GM23338 (cell line): ENCODE measurements at regions not wholly inside any gene's neighbourhood (a gene's known extent, or its start where the extent isn't known, plus 50 kb on each side); places are given as distances from the start of the nearest gene placed in this dataset.

Experiments
- ATAC-seq: fragments of 200-7000 bp; cut with Tn5 transposase; 3 replicates; pipeline ENCODE4 v1.9.1; 2020
- DNase-seq: peaks from one replicate; pipeline ENCODE4 v3.0.0-alpha.2; 2015; ENCODE audit warnings: low spot score
- H2AFZ ChIP-seq: fragments of 200-600 bp; sonication (generic); 2 replicates; pipeline ENCODE4 v1.8.0; 2016; ENCODE audit warnings: antibody characterized with exemption, mild to moderate bottlenecking, moderate library complexity
- H3F3A ChIP-seq: fragments of 200-600 bp; sonication (generic); replicated peaks from 2 replicates; pipeline ENCODE4 v1.8.0; 2017; ENCODE audit warnings: antibody characterized with exemption, mixed run types, low read depth
- H3K27ac ChIP-seq: fragments of 200-600 bp; sonication (generic); 2 replicates; pipeline ENCODE4 v1.6.1; 2016; ENCODE audit warnings: low read depth
- H3K27me3 ChIP-seq: fragments of 200-600 bp; sonication (generic); 2 replicates; pipeline ENCODE4 v1.8.0; 2016; ENCODE audit warnings: mild to moderate bottlenecking, mixed run types, moderate library complexity; ENCODE audit not compliant: insufficient read depth
- H3K36me3 ChIP-seq: fragments of 200-600 bp; sonication (generic); 2 replicates; pipeline ENCODE4 v1.8.0; 2016; ENCODE audit warnings: mild to moderate bottlenecking; ENCODE audit not compliant: insufficient read depth
- H3K4me1 ChIP-seq: fragments of 200-600 bp; sonication (generic); 2 replicates; pipeline ENCODE4 v1.8.0; 2016; ENCODE audit warnings: mild to moderate bottlenecking, moderate library complexity; ENCODE audit not compliant: insufficient read depth
- H3K4me2 ChIP-seq: fragments of 200-600 bp; sonication (generic); 2 replicates; pipeline ENCODE4 v1.7.1; 2017; ENCODE audit warnings: mixed run types
- H3K4me3 ChIP-seq: fragments of 200-600 bp; sonication (generic); 2 replicates; pipeline ENCODE4 v1.6.1; 2016; ENCODE audit warnings: mixed run types
- H3K79me2 ChIP-seq: fragments of 200-600 bp; sonication (generic); replicated peaks from 2 replicates; pipeline ENCODE4 v1.8.0; 2017; ENCODE audit warnings: mild to moderate bottlenecking; ENCODE audit not compliant: insufficient read depth
- H3K9me2 ChIP-seq: fragments of 200-600 bp; sonication (generic); 2 replicates; pipeline ENCODE4 v1.8.0; 2017; ENCODE audit not compliant: insufficient read depth
- H4K20me1 ChIP-seq: fragments of 200-600 bp; sonication (generic); replicated peaks from 2 replicates; pipeline ENCODE4 v1.8.0; 2017; ENCODE audit warnings: mild to moderate bottlenecking; ENCODE audit not compliant: insufficient read depth
- H3K27ac Mint-ChIP-seq: 2 replicates; pipeline ENCODE4 v1.8.0; 2020; ENCODE audit warnings: inconsistent platforms, mild to moderate bottlenecking, moderate library complexity, mixed read lengths
- H3K27me3 Mint-ChIP-seq: 3 replicates; pipeline ENCODE4 v1.8.0; 2022; ENCODE audit warnings: low read depth, mild to moderate bottlenecking, moderate library complexity, mixed read lengths, inconsistent platforms; ENCODE audit not compliant: insufficient read depth, poor library complexity
- H3K36me3 Mint-ChIP-seq: 3 replicates; pipeline ENCODE4 v1.8.0; 2021; ENCODE audit warnings: low read depth, mild to moderate bottlenecking, inconsistent platforms, moderate library complexity, mixed read lengths
- H3K4me1 Mint-ChIP-seq: 3 replicates; pipeline ENCODE4 v1.8.0; 2020; ENCODE audit warnings: mild to moderate bottlenecking, inconsistent platforms, mixed read lengths
- H3K4me3 Mint-ChIP-seq: 3 replicates; pipeline ENCODE4 v1.8.0; 2021; ENCODE audit warnings: moderate library complexity, mild to moderate bottlenecking, inconsistent platforms, mixed read lengths
- H3K9me3 Mint-ChIP-seq: 3 replicates; pipeline ENCODE4 v1.8.0; 2020; ENCODE audit warnings: moderate library complexity, mild to moderate bottlenecking, inconsistent platforms, mixed read lengths
- CREB1 ChIP-seq: fragments of 250-450 bp; sonication (Bioruptor Pico); IDR thresholded peaks from 2 replicates; pipeline ENCODE4 v1.5.0; 2020; ENCODE audit warnings: low read depth, mild to moderate bottlenecking, moderate library complexity
- EZH2 ChIP-seq: fragments of 200-600 bp; sonication (generic); IDR thresholded peaks from one replicate; pipeline ENCODE4 v1.8.0; 2017; ENCODE audit warnings: antibody characterized with exemption, mild to moderate bottlenecking, low read depth; ENCODE audit not compliant: unreplicated experiment
- EZH2phosphoT487 ChIP-seq: fragments of 200-600 bp; sonication (generic); IDR thresholded peaks from one replicate; pipeline ENCODE4 v1.8.1; 2018; ENCODE audit warnings: antibody characterized with exemption; ENCODE audit not compliant: unreplicated experiment
- JUNB ChIP-seq: IDR thresholded peaks from one replicate; pipeline ENCODE4 v1.6.1; 2016; ENCODE audit warnings: antibody characterized with exemption; ENCODE audit not compliant: unreplicated experiment
- NANOG ChIP-seq: IDR thresholded peaks from 2 replicates; pipeline ENCODE4 v1.6.1; 2016; ENCODE audit warnings: antibody characterized with exemption, borderline replicate concordance
- POLR2AphosphoS5 ChIP-seq: IDR thresholded peaks from 2 replicates; pipeline ENCODE4 v1.6.1; 2016; ENCODE audit warnings: antibody characterized with exemption, low read depth
- STAT1 ChIP-seq: IDR thresholded peaks from one replicate; pipeline ENCODE4 v1.6.1; 2016; ENCODE audit warnings: antibody characterized with exemption; ENCODE audit not compliant: unreplicated experiment
- ZNF114 ChIP-seq: fragments of 250-450 bp; sonication (Bioruptor Pico); IDR thresholded peaks from 2 replicates; pipeline ENCODE4 v1.5.0; 2020; ENCODE audit warnings: mild to moderate bottlenecking, moderate library complexity
- ZNF331 ChIP-seq: fragments of 250-450 bp; sonication (Bioruptor Pico); IDR thresholded peaks from 2 replicates; pipeline ENCODE4 v1.5.0; 2020; ENCODE audit warnings: low read depth, mild to moderate bottlenecking, moderate library complexity
- TF ChIP-seq, protein P1 (sequence below): fragments of 250-450 bp; sonication (Bioruptor Pico); IDR thresholded peaks from 2 replicates; pipeline ENCODE4 v1.5.0; 2020; ENCODE audit warnings: mild to moderate bottlenecking, moderate library complexity

DNA sequence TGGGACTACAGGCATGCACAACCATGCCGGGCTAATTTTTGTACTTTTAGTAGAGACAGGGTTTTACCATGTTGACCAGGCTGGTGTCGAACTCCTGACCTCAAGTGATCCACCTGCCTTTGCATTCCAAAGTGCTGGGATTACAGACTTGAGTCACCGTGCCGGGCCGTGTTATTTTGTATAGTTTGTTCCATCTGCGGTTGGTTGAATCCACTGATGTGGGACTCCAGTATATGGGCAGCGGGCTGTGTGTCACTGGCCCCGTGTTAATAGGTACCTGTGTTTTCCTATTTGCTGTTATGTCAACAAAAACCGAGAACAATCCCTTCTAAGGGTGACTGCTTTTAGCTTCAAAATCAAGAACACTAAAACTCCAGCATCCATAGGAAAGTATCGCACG is 297.6 kb upstream of the PITRM1 start (continued):
- TF ChIP-seq, protein P1, sequence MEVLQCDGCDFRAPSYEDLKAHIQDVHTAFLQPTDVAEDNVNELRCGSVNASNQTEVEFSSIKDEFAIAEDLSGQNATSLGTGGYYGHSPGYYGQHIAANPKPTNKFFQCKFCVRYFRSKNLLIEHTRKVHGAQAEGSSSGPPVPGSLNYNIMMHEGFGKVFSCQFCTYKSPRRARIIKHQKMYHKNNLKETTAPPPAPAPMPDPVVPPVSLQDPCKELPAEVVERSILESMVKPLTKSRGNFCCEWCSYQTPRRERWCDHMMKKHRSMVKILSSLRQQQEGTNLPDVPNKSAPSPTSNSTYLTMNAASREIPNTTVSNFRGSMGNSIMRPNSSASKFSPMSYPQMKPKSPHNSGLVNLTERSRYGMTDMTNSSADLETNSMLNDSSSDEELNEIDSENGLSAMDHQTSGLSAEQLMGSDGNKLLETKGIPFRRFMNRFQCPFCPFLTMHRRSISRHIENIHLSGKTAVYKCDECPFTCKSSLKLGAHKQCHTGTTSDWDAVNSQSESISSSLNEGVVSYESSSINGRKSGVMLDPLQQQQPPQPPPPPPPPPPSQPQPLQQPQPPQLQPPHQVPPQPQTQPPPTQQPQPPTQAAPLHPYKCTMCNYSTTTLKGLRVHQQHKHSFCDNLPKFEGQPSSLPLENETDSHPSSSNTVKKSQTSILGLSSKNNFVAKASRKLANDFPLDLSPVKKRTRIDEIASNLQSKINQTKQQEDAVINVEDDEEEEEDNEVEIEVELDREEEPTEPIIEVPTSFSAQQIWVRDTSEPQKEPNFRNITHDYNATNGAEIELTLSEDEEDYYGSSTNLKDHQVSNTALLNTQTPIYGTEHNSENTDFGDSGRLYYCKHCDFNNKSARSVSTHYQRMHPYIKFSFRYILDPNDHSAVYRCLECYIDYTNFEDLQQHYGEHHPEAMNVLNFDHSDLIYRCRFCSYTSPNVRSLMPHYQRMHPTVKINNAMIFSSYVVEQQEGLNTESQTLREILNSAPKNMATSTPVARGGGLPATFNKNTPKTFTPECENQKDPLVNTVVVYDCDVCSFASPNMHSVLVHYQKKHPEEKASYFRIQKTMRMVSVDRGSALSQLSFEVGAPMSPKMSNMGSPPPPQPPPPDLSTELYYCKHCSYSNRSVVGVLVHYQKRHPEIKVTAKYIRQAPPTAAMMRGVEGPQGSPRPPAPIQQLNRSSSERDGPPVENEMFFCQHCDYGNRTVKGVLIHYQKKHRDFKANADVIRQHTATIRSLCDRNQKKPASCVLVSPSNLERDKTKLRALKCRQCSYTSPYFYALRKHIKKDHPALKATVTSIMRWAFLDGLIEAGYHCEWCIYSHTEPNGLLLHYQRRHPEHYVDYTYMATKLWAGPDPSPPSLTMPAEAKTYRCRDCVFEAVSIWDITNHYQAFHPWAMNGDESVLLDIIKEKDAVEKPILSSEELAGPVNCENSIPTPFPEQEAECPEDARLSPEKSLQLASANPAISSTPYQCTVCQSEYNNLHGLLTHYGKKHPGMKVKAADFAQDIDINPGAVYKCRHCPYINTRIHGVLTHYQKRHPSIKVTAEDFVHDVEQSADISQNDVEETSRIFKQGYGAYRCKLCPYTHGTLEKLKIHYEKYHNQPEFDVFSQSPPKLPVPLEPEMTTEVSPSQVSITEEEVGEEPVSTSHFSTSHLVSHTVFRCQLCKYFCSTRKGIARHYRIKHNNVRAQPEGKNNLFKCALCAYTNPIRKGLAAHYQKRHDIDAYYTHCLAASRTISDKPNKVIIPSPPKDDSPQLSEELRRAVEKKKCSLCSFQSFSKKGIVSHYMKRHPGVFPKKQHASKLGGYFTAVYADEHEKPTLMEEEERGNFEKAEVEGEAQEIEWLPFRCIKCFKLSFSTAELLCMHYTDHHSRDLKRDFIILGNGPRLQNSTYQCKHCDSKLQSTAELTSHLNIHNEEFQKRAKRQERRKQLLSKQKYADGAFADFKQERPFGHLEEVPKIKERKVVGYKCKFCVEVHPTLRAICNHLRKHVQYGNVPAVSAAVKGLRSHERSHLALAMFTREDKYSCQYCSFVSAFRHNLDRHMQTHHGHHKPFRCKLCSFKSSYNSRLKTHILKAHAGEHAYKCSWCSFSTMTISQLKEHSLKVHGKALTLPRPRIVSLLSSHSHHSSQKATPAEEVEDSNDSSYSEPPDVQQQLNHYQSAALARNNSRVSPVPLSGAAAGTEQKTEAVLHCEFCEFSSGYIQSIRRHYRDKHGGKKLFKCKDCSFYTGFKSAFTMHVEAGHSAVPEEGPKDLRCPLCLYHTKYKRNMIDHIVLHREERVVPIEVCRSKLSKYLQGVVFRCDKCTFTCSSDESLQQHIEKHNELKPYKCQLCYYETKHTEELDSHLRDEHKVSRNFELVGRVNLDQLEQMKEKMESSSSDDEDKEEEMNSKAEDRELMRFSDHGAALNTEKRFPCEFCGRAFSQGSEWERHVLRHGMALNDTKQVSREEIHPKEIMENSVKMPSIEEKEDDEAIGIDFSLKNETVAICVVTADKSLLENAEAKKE = no peak

DNA sequence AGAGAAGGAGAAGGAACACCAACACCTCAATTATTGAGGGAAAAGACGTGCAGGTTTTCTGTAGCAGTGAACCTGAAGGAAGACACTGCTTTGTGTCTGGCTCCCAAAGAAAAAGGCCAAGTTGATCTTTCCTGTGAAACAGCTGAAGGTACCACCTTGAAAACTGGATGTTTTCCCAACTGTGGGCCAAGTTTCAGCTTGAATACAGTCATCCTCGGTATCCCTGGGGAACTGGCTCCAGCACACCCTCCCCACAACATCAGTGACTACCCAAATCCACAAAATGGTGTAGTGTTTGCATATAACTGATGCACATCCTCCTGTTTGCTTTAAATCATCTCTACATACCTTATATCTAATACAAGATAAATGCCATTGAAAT is 297.0 kb upstream of the PITRM1 start:
- Mint-ChIP-seq H3K4me1 (peaks cover 37% of the 10 kb centered on the region), H3K27me3 (peaks cover 2% of the 10 kb centered on the region), H3K27ac (no peak overlapping the region), H3K9me3 (no peaks in the 10 kb centered on the region), H3K36me3 (no peaks in the 10 kb centered on the region), H3K4me3 (no peak overlapping the region)
- no peaks in the 10 kb centered on the region for H3K27me3 ChIP-seq
- no peak overlapping the region for H3K4me3 ChIP-seq
- H3F3A ChIP-seq = no peaks in the 10 kb centered on the region
- H4K20me1 ChIP-seq = no peaks in the 10 kb centered on the region
- H3K79me2 ChIP-seq = no peaks in the 10 kb centered on the region
- no peak overlapping the region for H3K4me2 ChIP-seq
- H3K4me1 ChIP-seq = peaks cover 15% of the 10 kb centered on the region
- no peak overlapping the region for H2AFZ ChIP-seq
- H3K9me2 ChIP-seq = no peaks in the 10 kb centered on the region
- DNase-seq (no peak), ATAC-seq (no peak)
- H3K36me3 ChIP-seq = no peaks in the 10 kb centered on the region
- H3K27ac ChIP-seq = no peak overlapping the region
- TF ChIP-seq NANOG (no peak), EZH2phosphoT487 (no peak), ZNF331 (CRISPR knock-in tag) (no peak), STAT1 (no peak), ZNF114 (no peak), POLR2AphosphoS5 (no peak), CREB1 (CRISPR knock-in tag) (no peak), JUNB (no peak), EZH2 (no peak)
- TF ChIP-seq, protein P1 = no peak
